ENCODE measurements at regions not wholly inside any gene's neighbourhood (a gene's known extent, or its start where the extent isn't known, plus 50 kb on each side); places are given as distances from the start of the nearest gene placed in this dataset.

GRCh38 chr5:58365791-58366190 is 94.1 kb downstream of the PLK2 start:
- H3K9me3 ChIP-seq = no peaks in the 10 kb centered on the region
- no peak for DNase-seq
- H2AFZ ChIP-seq (ENCODE audit: low read depth) = no peak overlapping the region
- H3K27me3 ChIP-seq (ENCODE audit: insufficient read depth) = no peaks in the 10 kb centered on the region
- H3K27ac ChIP-seq (ENCODE audit: low read depth in 2 of 2, low read length in 1 of 2) = no peak overlapping the region
- no peaks in the 10 kb centered on the region for H4K20me1 ChIP-seq (ENCODE audit: insufficient read depth)
- 45% methylated on average over 3 of the region's 3 CpGs for WGBS (ENCODE audit: low lambda C conversion rate)
- no peaks in the 10 kb centered on the region for H3K4me1 ChIP-seq (ENCODE audit: control insufficient read depth in 1 of 2, insufficient read depth in 2 of 2, low read depth in 1 of 2, low read length in 1 of 2)
- no peaks in the 10 kb centered on the region for H3K36me3 ChIP-seq (replicated peaks in 1 of 2; ENCODE audit: control insufficient read depth in 1 of 2, insufficient read depth in 2 of 2, low read length in 1 of 2)
- H3K79me2 ChIP-seq (ENCODE audit: insufficient read depth) = no peaks in the 10 kb centered on the region
- CTCF ChIA-PET = no interaction called here
- POLR2A ChIA-PET = no interaction called here
- no peak overlapping the region for H3K4me3 ChIP-seq (ENCODE audit: low read depth in 2 of 2, low read length in 1 of 2)
- no peak overlapping the region for H3K9ac ChIP-seq
- no peaks in the 10 kb centered on the region for H3K9me2 ChIP-seq
- H3K4me2 ChIP-seq = no peak overlapping the region
- no peaks in the 10 kb centered on the region for H3F3A ChIP-seq (replicated peaks; ENCODE audit: insufficient read depth)
- TF ChIP-seq JUND (IDR thresholded peaks at IDR 0.05) = no peak
- no peak for TF ChIP-seq FOSL2 (IDR thresholded peaks at IDR 0.05; ENCODE audit: borderline replicate concordance, low read depth)
- TF ChIP-seq MXI1 (IDR thresholded peaks at IDR 0.05; ENCODE audit: low read depth, low read length) = no peak
- no peak for TF ChIP-seq POLR2AphosphoS5 (IDR thresholded peaks at IDR 0.05; ENCODE audit: low read depth, low read length)
- TF ChIP-seq RXRA (IDR thresholded peaks at IDR 0.05; ENCODE audit: borderline replicate concordance, low read depth) = no peak
- no peak for TF ChIP-seq EP300 (IDR thresholded peaks at IDR 0.05; ENCODE audit: borderline replicate concordance in 1 of 2, low read depth in 1 of 2, low read length in 1 of 2)
- TF ChIP-seq REST (IDR thresholded peaks at IDR 0.05; ENCODE audit: low read depth, low read length) = no peak
- no peak for TF ChIP-seq SMC3 (IDR thresholded peaks at IDR 0.05; ENCODE audit: low read depth, low read length)
- TF ChIP-seq FOXM1 (IDR thresholded peaks at IDR 0.05; ENCODE audit: low read depth) = no peak
- no peak for TF ChIP-seq TAF1 (IDR thresholded peaks at IDR 0.05; ENCODE audit: borderline replicate concordance, low read depth, low read length)
- TF ChIP-seq NRF1 (IDR thresholded peaks at IDR 0.05; ENCODE audit: low read depth, low read length) = no peak
- TF ChIP-seq IRF3 (IDR thresholded peaks at IDR 0.05; ENCODE audit: low read depth, low read length) = no peak
- no peak for TF ChIP-seq TCF12 (IDR thresholded peaks at IDR 0.05)
- no peak for TF ChIP-seq MEF2A (IDR thresholded peaks at IDR 0.05; ENCODE audit: borderline replicate concordance, low read depth)
- no peak for TF ChIP-seq SIN3A (IDR thresholded peaks at IDR 0.05; ENCODE audit: borderline replicate concordance, low read depth, low read length)
